AG04450 (cell line): ENCODE measurements at regions not wholly inside any gene's neighbourhood (a gene's known extent, or its start where the extent isn't known, plus 50 kb on each side); places are given as distances from the start of the nearest gene placed in this dataset.

ENCODE experiments used
- CTCF ChIA-PET: fragments of 300-600, 350-600 bp; formaldehyde crosslinking; extraction: SDS; loops from one replicate; lab custom pipeline; 2022; ENCODE audit warnings: antibody characterized with exemption, inconsistent platforms; lab: Charles Lee
- POLR2A ChIA-PET: fragments of 350-600 bp; formaldehyde crosslinking; extraction: SDS; loops from one replicate; lab custom pipeline; 2021; ENCODE audit warnings: antibody characterized with exemption, inconsistent platforms; lab: Yijun Ruan, JAX
- DNase-seq: peaks from one replicate; pipeline ENCODE4 v3.0.0-alpha.2; 2011; ENCODE audit warnings: low read depth, low spot score
- H3K27ac ChIP-seq: one replicate; pipeline ENCODE4 v1.5.1; 2012; ENCODE audit warnings: low read depth, low read length, control low read depth
- H3K27me3 ChIP-seq: one replicate; pipeline ENCODE4 v1.6.0; 2012; ENCODE audit warnings: low read length; ENCODE audit not compliant: control insufficient read depth, insufficient read depth
- H3K4me3 ChIP-seq: 2 replicates; pipeline ENCODE4 v1.5.1; 2011; ENCODE audit warnings: mild to moderate bottlenecking, low read depth, low read length, control low read depth
- H3K9me3 ChIP-seq: 2 replicates; pipeline ENCODE4 v1.5.1; 2012; ENCODE audit warnings: low read length; ENCODE audit not compliant: control insufficient read depth, insufficient read depth
- CTCF ChIP-seq: IDR thresholded peaks from 2 replicates; pipeline ENCODE4 v1.5.1; 2011; ENCODE audit warnings: low read depth, low read length, control low read depth, inconsistent platforms

GRCh38 chr12:105928436-105928835 is 210.3 kb downstream of the NUAK1 start:
- H3K4me3 ChIP-seq = no peak overlapping the region
- no peaks in the 10 kb centered on the region for H3K27me3 ChIP-seq
- H3K9me3 ChIP-seq = no peaks in the 10 kb centered on the region
- ChIA-PET POLR2A (no interaction called here), CTCF (no interaction called here)
- no peak overlapping the region for H3K27ac ChIP-seq
- no peak for TF ChIP-seq CTCF
- DNase-seq = no peak

- TF ChIP-seq CTCF = no peak
- POLR2A ChIA-PET = no interaction called here
- Histone ChIP-seq H3K27ac (no peak overlapping the region), H3K4me3 (no peak overlapping the region), H3K9me3 (no peaks in the 10 kb centered on the region), H3K27me3 (no peaks in the 10 kb centered on the region)
- DNase-seq = no peak
- CTCF ChIA-PET = no interaction called here
Measured at GRCh38 chr12:105929192-105929591, 209.6 kb downstream of the NUAK1 start.

GRCh38 chr12:105930557-105931503 is 207.9 kb downstream of the NUAK1 start:
- CTCF ChIA-PET = no interaction called here
- POLR2A ChIA-PET = no interaction called here
- no peak for DNase-seq

GRCh38 chr12:105931762-105932570 is 206.8 kb downstream of the NUAK1 start:
- Histone ChIP-seq H3K27ac (no peak overlapping the region), H3K9me3 (no peaks in the 10 kb centered on the region), H3K27me3 (no peaks in the 10 kb centered on the region), H3K4me3 (no peak overlapping the region)
- DNase-seq = no peak
- TF ChIP-seq CTCF = no peak
- CTCF ChIA-PET = interaction anchor here (0.6 kb wide), 1 partner anchor 675 kb away, joined by 3 read pairs; no protein-coding TSS in a partner anchor
- POLR2A ChIA-PET = no interaction called here

More at GRCh38 chr12:105930557-105931503, 207.9 kb downstream of the NUAK1 start:
- no peak for TF ChIP-seq CTCF
- H3K4me3 ChIP-seq = no peak overlapping the region
- H3K27ac ChIP-seq = no peak overlapping the region
- H3K27me3 ChIP-seq = no peaks in the 10 kb centered on the region
- no peaks in the 10 kb centered on the region for H3K9me3 ChIP-seq
